DOHH2 (cell line): ENCODE measurements at regions not wholly inside any gene's neighbourhood (a gene's known extent, or its start where the extent isn't known, plus 50 kb on each side); places are given as distances from the start of the nearest gene placed in this dataset.

Experiments used
- H3F3A ChIP-seq: fragments of 200-600 bp; sonication (generic), shearing (Covaris generic); 2 replicates; pipeline ENCODE4 v1.6.0; 2016; ENCODE audit warnings: antibody characterized with exemption, mild to moderate bottlenecking; ENCODE audit not compliant: control insufficient read depth, insufficient read depth
- H3K27ac ChIP-seq: fragments of 200-600 bp; sonication (generic); 2 replicates; pipeline ENCODE4 v1.5.1; 2014; ENCODE audit warnings: low read depth, mild to moderate bottlenecking, low read length, moderate library complexity
- H3K27me3 ChIP-seq: fragments of 200-600 bp; sonication (generic); 2 replicates; pipeline ENCODE4 v1.6.1; 2014; ENCODE audit warnings: mild to moderate bottlenecking, low read length, mixed read lengths; ENCODE audit not compliant: control insufficient read depth
- H3K36me3 ChIP-seq: fragments of 200-600 bp; sonication (generic); 2 replicates; pipeline ENCODE4 v1.6.1; 2014; ENCODE audit warnings: mild to moderate bottlenecking, low read length, moderate library complexity, mixed read lengths; ENCODE audit not compliant: control insufficient read depth
- H3K4me1 ChIP-seq: fragments of 200-600 bp; sonication (generic); 2 replicates; pipeline ENCODE4 v1.6.1; 2014; ENCODE audit warnings: mild to moderate bottlenecking, low read length, mixed read lengths; ENCODE audit not compliant: control insufficient read depth
- H3K4me2 ChIP-seq: fragments of 200-600 bp; sonication (generic); 2 replicates; pipeline ENCODE4 v1.6.0; 2014; ENCODE audit warnings: mild to moderate bottlenecking, low read length, moderate library complexity
- H3K4me3 ChIP-seq: fragments of 200-600 bp; sonication (generic); 2 replicates; pipeline ENCODE4 v1.5.1; 2014; ENCODE audit warnings: mild to moderate bottlenecking, low read length, mixed read lengths
- H3K79me2 ChIP-seq: fragments of 200-600 bp; sonication (generic); 2 replicates; pipeline ENCODE4 v1.6.1; 2014; ENCODE audit warnings: mild to moderate bottlenecking, low read length, mixed read lengths; ENCODE audit not compliant: control insufficient read depth
- H3K9me2 ChIP-seq: fragments of 200-600 bp; sonication (generic); replicated peaks from 2 replicates; pipeline ENCODE4 v1.6.1; 2014; ENCODE audit warnings: mild to moderate bottlenecking, low read length, mixed read lengths; ENCODE audit not compliant: control insufficient read depth
- H3K9me3 ChIP-seq: fragments of 200-600 bp; sonication (generic); 2 replicates; pipeline ENCODE4 v1.6.1; 2014; ENCODE audit warnings: antibody characterized with exemption, low read length, mixed read lengths; ENCODE audit not compliant: control insufficient read depth, insufficient read depth
- H4K20me1 ChIP-seq: fragments of 200-600 bp; sonication (generic); 2 replicates; pipeline ENCODE4 v1.6.0; 2014; ENCODE audit warnings: low read depth, mild to moderate bottlenecking, antibody characterized with exemption, low read length, moderate library complexity; ENCODE audit not compliant: control insufficient read depth, insufficient read depth
- EZH2phosphoT487 ChIP-seq: fragments of 200-600 bp; sonication (generic); IDR thresholded peaks from 2 replicates; pipeline ENCODE4 v1.6.1; 2017; ENCODE audit warnings: borderline replicate concordance, mild to moderate bottlenecking, antibody characterized with exemption, low read length, moderate library complexity, mixed read lengths
- TF ChIP-seq, protein P1 (sequence below): fragments of 200-600 bp; sonication (generic); IDR thresholded peaks from one replicate; pipeline ENCODE4 v1.5.1; 2014; ENCODE audit warnings: antibody characterized with exemption, mild to moderate bottlenecking, low read depth, low read length; ENCODE audit not compliant: poor library complexity, severe bottlenecking

DNA sequence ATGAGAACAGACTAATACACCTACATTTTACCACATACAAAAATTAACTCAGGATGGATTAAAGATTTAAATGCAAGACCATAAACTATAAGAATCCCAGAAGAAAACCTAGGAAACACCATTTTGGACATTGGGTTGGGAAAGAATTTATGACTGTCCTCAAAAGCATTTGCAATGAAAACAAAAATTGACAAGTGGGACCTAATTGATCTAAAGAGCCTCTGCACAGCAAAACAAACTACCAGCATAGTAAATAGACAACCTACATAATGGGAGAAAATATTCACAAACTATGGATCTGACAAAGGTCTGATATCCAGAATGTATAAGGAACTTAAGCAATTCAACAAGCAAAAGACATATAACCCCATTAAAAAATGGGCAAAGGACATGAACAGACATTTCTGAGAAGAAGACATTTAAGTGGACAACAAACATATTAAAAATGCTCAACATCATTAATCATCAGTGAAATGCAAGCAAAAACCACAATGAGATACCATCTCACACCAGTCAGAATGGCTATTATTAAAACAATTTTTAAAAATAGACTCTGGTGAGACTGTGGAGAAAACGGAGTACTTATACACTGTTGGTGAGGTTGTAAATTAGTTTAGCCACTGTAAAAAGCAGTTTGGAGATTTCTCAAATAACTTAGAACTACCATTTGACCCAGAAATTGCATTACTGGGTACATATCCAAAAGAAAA is 221.7 kb upstream of the DIPK2B start:
- TF ChIP-seq EZH2phosphoT487: no peak
- TF ChIP-seq, protein P1, sequence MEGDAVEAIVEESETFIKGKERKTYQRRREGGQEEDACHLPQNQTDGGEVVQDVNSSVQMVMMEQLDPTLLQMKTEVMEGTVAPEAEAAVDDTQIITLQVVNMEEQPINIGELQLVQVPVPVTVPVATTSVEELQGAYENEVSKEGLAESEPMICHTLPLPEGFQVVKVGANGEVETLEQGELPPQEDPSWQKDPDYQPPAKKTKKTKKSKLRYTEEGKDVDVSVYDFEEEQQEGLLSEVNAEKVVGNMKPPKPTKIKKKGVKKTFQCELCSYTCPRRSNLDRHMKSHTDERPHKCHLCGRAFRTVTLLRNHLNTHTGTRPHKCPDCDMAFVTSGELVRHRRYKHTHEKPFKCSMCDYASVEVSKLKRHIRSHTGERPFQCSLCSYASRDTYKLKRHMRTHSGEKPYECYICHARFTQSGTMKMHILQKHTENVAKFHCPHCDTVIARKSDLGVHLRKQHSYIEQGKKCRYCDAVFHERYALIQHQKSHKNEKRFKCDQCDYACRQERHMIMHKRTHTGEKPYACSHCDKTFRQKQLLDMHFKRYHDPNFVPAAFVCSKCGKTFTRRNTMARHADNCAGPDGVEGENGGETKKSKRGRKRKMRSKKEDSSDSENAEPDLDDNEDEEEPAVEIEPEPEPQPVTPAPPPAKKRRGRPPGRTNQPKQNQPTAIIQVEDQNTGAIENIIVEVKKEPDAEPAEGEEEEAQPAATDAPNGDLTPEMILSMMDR: no peak
- H3K36me3 ChIP-seq: no peaks in the 10 kb centered on the region
- no peaks in the 10 kb centered on the region for H4K20me1 ChIP-seq
- no peak overlapping the region for H3K4me3 ChIP-seq
- no peaks in the 10 kb centered on the region for H3K27me3 ChIP-seq
- H3K9me3 ChIP-seq: no peaks in the 10 kb centered on the region
- H3K4me2 ChIP-seq: no peak overlapping the region
- H3K27ac ChIP-seq: no peak overlapping the region
- H3K79me2 ChIP-seq: no peaks in the 10 kb centered on the region
- H3K4me1 ChIP-seq: no peaks in the 10 kb centered on the region
- no peaks in the 10 kb centered on the region for H3F3A ChIP-seq
- no peaks in the 10 kb centered on the region for H3K9me2 ChIP-seq

DNA sequence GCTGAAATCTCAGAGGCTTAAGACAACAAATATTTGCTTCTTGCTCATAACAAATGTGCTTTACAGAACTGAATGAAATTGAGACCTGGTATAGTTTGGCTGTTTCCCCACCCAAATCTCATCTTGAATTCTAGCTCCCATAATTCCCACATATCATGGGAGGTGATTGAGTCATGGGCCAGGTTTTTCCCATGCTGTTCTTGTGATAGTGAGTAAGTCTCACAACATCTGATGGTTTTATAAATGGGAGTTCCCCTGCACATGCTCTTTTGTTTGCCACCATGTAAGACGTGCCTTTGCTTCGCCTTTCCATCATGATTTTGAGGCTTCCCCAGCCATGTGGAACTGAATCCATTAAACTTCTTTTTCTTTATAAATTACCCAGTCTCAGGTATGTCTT is 221.1 kb upstream of the DIPK2B start:
- no peaks in the 10 kb centered on the region for H4K20me1 ChIP-seq

DNA sequence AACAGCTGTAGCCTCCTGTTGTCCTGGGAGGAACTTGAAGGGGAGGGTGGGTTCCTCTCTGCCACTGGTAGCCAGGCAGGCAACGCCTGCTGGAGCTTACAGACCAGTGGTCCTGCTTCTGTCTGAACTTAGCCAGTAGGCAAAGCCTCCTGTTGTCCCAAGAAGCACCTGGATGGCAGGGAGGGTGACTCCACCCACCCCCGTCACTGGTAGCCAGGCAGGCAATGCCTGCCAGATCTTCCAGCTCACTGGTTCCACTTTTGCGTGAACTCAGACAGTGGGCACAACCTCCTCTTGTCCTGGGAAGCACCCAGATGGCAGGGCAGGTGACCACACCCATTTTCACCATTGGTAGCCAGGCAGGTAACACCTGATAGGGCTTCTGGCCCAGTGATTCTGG is 203.5 kb upstream of the DIPK2B start:
- no peak overlapping the region for H3K4me2 ChIP-seq
- H3K36me3 ChIP-seq: no peaks in the 10 kb centered on the region
- H3K9me2 ChIP-seq: no peaks in the 10 kb centered on the region
- no peak overlapping the region for H3K27ac ChIP-seq
- H3K4me3 ChIP-seq: no peak overlapping the region
- H3F3A ChIP-seq: no peaks in the 10 kb centered on the region
- no peaks in the 10 kb centered on the region for H3K9me3 ChIP-seq
- no peaks in the 10 kb centered on the region for H3K79me2 ChIP-seq
- no peaks in the 10 kb centered on the region for H4K20me1 ChIP-seq
- no peaks in the 10 kb centered on the region for H3K27me3 ChIP-seq
- no peaks in the 10 kb centered on the region for H3K4me1 ChIP-seq
- TF ChIP-seq EZH2phosphoT487: no peak
- TF ChIP-seq, protein P1: no peak

More for the DNA sequence above, 221.1 kb upstream of the DIPK2B start:
- no peaks in the 10 kb centered on the region for H3K9me3 ChIP-seq
- H3K4me2 ChIP-seq: no peak overlapping the region
- no peaks in the 10 kb centered on the region for H3K27me3 ChIP-seq
- H3K4me1 ChIP-seq: no peaks in the 10 kb centered on the region
- no peak overlapping the region for H3K27ac ChIP-seq
- no peak for TF ChIP-seq EZH2phosphoT487
- TF ChIP-seq, protein P1: no peak
- H3K9me2 ChIP-seq: no peaks in the 10 kb centered on the region
- H3K4me3 ChIP-seq: no peak overlapping the region
- no peaks in the 10 kb centered on the region for H3K79me2 ChIP-seq
- H3K36me3 ChIP-seq: no peaks in the 10 kb centered on the region
- no peaks in the 10 kb centered on the region for H3F3A ChIP-seq
